NB4 (cell line): ENCODE measurements at regions not wholly inside any gene's neighbourhood (a gene's known extent, or its start where the extent isn't known, plus 50 kb on each side); places are given as distances from the start of the nearest gene placed in this dataset.

Source experiments
- DNase-seq: peaks from one replicate; pipeline ENCODE4 v3.0.0; 2010; ENCODE audit warnings: low read depth
- H3K4me3 ChIP-seq: one replicate; pipeline ENCODE4 v1.5.1; 2011; ENCODE audit warnings: mild to moderate bottlenecking, low read depth, low read length, moderate library complexity
- MYC ChIP-seq: IDR thresholded peaks from 2 replicates; pipeline ENCODE4 v1.6.1; 2011; ENCODE audit warnings: low read depth, low read length
- POLR2A ChIP-seq: IDR thresholded peaks from 2 replicates; pipeline ENCODE4 v1.6.1; 2011; ENCODE audit warnings: mild to moderate bottlenecking; ENCODE audit not compliant: insufficient read length; ENCODE audit errors: extremely low read depth
- TF ChIP-seq, protein P1 (sequence below): IDR thresholded peaks from one replicate; pipeline ENCODE4 v1.5.1; 2012; ENCODE audit warnings: low read depth, low read length
- TF ChIP-seq, protein P2 (sequence below): IDR thresholded peaks from 2 replicates; pipeline ENCODE4 v1.6.1; 2011; ENCODE audit warnings: low read depth, low read length

DNA sequence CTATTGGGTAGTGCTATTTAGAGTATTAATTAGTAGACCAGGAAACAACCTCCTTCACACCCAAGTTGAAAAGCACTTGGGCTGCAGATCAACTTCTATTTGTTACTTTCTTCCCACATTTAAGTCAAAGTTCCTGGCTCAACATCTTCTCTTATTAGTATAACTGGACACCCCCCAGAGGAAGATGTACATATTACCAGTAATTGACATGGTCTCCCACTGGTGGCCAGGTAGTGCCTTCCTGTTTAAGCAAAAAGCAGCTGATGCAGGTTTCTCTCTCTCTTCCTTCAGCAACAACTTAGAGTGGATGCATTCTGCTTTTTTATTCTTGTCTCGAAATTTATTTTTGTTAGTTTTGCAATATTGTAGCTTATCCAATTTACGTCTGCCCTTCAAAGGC lies 438.1 kb downstream of the GBA3 start:
- no peak overlapping the region for H3K4me3 ChIP-seq
- DNase-seq: no peak
- TF ChIP-seq, protein P1, sequence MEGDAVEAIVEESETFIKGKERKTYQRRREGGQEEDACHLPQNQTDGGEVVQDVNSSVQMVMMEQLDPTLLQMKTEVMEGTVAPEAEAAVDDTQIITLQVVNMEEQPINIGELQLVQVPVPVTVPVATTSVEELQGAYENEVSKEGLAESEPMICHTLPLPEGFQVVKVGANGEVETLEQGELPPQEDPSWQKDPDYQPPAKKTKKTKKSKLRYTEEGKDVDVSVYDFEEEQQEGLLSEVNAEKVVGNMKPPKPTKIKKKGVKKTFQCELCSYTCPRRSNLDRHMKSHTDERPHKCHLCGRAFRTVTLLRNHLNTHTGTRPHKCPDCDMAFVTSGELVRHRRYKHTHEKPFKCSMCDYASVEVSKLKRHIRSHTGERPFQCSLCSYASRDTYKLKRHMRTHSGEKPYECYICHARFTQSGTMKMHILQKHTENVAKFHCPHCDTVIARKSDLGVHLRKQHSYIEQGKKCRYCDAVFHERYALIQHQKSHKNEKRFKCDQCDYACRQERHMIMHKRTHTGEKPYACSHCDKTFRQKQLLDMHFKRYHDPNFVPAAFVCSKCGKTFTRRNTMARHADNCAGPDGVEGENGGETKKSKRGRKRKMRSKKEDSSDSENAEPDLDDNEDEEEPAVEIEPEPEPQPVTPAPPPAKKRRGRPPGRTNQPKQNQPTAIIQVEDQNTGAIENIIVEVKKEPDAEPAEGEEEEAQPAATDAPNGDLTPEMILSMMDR: no peak
- no peak for TF ChIP-seq MYC
- TF ChIP-seq POLR2A: no peak
- TF ChIP-seq, protein P2, sequence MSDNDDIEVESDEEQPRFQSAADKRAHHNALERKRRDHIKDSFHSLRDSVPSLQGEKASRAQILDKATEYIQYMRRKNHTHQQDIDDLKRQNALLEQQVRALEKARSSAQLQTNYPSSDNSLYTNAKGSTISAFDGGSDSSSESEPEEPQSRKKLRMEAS: no peak

DNA sequence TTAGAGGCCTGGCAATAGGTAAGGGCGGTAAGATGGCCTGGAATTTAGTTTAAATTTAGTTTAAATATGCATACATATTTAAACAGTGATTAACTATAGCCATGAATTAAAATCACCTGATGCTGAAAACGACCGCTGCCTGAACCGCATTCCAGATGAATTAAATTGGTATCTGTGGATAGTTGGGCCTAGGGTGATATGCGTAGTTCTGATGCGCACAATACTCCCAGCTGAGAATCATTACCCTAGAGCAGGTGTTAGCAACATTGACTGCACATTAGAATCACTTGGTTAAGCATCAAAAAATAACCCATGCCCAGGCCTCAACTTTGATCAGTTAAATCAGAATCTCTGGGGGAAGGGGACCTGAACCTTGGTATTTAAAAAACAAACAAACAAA lies 432.4 kb downstream of the GBA3 start:
- TF ChIP-seq, protein P2: no peak
- TF ChIP-seq POLR2A (no peak), MYC (no peak)
- TF ChIP-seq, protein P1: no peak
- DNase-seq: no peak
- no peak overlapping the region for H3K4me3 ChIP-seq

DNA sequence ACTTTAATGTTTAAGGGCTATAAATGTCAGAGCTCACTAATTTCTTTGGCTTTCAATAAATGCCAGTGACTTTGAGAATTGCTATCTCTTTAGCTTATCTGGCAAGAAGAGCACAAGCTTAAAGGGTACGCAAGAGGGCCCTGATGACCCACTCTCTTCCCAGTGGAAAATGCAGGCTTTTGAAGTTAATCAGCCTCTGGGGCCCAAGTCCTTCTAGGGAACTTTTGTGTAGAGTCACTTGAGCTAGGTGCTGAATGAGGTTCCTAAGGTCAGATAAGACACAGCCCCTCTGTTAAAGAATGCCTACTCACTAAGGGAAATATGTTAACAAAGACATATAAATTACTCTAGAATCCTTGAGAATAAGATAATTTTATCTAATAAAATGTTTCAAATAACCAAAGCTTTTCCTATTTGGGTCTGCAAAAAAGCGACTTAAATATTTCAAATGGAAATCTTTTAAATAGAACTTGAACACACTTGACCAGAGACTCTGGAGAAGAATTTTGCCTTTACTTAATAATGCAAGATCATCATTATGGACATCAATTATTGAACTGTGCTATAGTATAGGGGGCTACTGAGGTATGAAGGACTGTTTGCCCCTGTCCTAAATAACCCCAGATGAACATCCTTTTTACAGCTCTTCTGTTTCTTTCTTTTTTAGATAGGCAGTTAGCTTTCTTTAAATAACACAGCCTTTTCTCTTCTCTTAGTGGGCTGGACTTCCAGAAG lies 430.1 kb downstream of the GBA3 start:
- TF ChIP-seq, protein P1: no peak
- no peak for TF ChIP-seq POLR2A
- TF ChIP-seq, protein P2: no peak
- TF ChIP-seq MYC: no peak
- no peak overlapping the region for H3K4me3 ChIP-seq
- no peak for DNase-seq

DNA sequence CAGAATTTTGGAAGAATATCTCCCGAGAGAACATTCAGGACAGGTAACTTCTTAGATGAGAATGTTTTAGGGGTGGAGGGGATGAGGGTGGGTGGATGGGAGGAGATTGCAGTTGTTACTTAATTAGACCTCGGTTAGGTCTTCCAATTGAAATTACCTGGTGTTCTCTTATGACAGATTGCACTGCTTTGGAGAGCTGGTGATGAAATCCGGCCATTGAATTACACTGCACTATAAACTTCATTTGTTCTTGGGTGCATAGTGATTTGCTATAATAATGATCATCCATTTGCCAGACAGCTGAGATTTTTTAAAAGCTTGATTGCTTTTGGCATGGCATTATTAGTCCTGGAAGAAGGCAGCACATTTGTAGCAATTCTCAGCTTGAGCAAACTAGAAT lies 427.6 kb downstream of the GBA3 start:
- TF ChIP-seq POLR2A (no peak), MYC (no peak)
- TF ChIP-seq, protein P2: no peak
- TF ChIP-seq, protein P1: no peak
- DNase-seq: no peak
- H3K4me3 ChIP-seq: no peak overlapping the region

DNA sequence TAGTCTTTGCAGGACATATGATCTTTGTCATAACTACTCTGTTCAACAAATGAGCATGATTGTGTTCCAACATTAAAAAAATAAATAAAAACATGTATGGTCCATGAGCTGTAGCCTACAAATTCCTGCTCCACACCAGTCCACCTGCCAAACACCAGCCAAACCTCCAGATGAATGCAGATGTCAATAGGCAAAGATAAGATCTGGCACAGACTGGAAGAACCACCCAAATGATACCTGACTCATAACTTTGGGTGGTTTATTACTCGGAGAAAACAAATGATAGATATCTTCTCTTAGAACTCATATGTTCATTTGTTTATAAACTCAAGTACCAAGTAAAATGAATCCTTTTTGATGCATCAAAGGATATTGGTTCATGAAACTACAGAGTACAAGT lies 425.1 kb downstream of the GBA3 start:
- no peak overlapping the region for H3K4me3 ChIP-seq
- no peak for DNase-seq
- TF ChIP-seq, protein P2: no peak
- TF ChIP-seq, protein P1: no peak
- TF ChIP-seq MYC (no peak), POLR2A (no peak)
